ENCODE measurements at regions not wholly inside any gene's neighbourhood (a gene's known extent, or its start where the extent isn't known, plus 50 kb on each side); places are given as distances from the start of the nearest gene placed in this dataset.

DNA sequence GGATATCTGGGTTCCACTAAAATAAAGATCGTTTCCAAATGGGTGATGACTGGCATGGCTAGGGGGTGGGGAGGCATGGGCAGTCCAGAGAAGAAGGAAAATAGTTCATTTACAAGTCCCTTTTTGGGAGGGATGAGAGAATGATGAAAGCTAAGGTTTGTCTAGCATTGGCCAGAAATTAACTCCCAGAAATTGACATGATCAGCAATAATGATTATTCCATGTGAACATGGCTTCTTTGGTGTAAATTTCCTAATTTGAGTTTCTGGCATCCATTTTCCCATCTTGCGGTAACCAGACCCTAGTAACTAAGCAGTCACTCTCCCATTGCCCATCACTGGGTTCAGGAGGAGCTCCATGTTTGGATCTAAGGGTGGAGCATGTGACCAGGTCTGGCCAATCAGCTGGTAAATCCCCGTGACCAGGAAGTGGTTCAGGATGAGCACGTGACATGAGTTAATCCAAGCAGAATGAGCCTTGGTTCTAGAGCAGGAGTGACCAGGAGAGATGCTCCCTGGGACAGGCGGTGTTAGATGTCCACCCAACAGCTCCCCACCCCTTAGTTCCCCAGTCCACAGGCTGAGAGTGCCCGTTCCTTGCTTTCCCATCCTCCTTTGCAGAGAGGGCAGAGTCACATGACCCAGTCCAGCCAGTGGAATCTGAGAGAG is 512.7 kb downstream of the PREX1 start:
- TF ChIP-seq, protein P1, sequence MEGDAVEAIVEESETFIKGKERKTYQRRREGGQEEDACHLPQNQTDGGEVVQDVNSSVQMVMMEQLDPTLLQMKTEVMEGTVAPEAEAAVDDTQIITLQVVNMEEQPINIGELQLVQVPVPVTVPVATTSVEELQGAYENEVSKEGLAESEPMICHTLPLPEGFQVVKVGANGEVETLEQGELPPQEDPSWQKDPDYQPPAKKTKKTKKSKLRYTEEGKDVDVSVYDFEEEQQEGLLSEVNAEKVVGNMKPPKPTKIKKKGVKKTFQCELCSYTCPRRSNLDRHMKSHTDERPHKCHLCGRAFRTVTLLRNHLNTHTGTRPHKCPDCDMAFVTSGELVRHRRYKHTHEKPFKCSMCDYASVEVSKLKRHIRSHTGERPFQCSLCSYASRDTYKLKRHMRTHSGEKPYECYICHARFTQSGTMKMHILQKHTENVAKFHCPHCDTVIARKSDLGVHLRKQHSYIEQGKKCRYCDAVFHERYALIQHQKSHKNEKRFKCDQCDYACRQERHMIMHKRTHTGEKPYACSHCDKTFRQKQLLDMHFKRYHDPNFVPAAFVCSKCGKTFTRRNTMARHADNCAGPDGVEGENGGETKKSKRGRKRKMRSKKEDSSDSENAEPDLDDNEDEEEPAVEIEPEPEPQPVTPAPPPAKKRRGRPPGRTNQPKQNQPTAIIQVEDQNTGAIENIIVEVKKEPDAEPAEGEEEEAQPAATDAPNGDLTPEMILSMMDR (conservative IDR thresholded peaks at IDR 0.05; ENCODE audit: low read depth, low read length), result no peak
- TF ChIP-seq EZH2 (IDR thresholded peaks at IDR 0.05; ENCODE audit: borderline replicate concordance, low read depth, low read length, poor library complexity, severe bottlenecking), result no peak

Measured in A673 (cell line).